SK-N-SH (cell line): ENCODE measurements at regions not wholly inside any gene's neighbourhood (a gene's known extent, or its start where the extent isn't known, plus 50 kb on each side); places are given as distances from the start of the nearest gene placed in this dataset.

Experiments used
- CTCF ChIP-seq: fragments of 200-600 bp; sonication (generic); IDR thresholded peaks from 2 replicates; pipeline ENCODE4 v1.6.1; 2017; ENCODE audit warnings: antibody characterized with exemption, mild to moderate bottlenecking, moderate library complexity
- ELF1 ChIP-seq: IDR thresholded peaks from 2 replicates; pipeline ENCODE4 v1.4.0; 2012
- EZH2phosphoT487 ChIP-seq: fragments of 200-600 bp; sonication (generic); IDR thresholded peaks from 2 replicates; pipeline ENCODE4 v1.6.1; 2017; ENCODE audit warnings: low read depth, mixed run types, mild to moderate bottlenecking, antibody characterized with exemption, moderate library complexity, borderline replicate concordance
- GABPA ChIP-seq: IDR thresholded peaks from 2 replicates; pipeline ENCODE4 v1.4.0; 2012; ENCODE audit warnings: low read depth, mild to moderate bottlenecking
- IRF3 ChIP-seq: fragments of 150-350 bp; IDR thresholded peaks from 2 replicates; pipeline ENCODE4 v1.6.1; 2016; ENCODE audit warnings: mild to moderate bottlenecking, low read depth, low read length
- MXI1 ChIP-seq: IDR thresholded peaks from 2 replicates; pipeline ENCODE4 v1.6.1; 2012; ENCODE audit warnings: mild to moderate bottlenecking, low read depth, low read length, improper control_type of control experiment
- NRF1 ChIP-seq: IDR thresholded peaks from 2 replicates; pipeline ENCODE4 v1.6.1; 2012; ENCODE audit warnings: low read depth, mild to moderate bottlenecking, low read length
- POLR2AphosphoS5 ChIP-seq: IDR thresholded peaks from 2 replicates; pipeline ENCODE4 v1.6.1; 2012; ENCODE audit warnings: low read depth, low read length
- REST ChIP-seq: IDR thresholded peaks from 2 replicates; pipeline ENCODE4 v1.6.1; 2012; ENCODE audit warnings: mild to moderate bottlenecking, low read depth, low read length, moderate library complexity
- RFX5 ChIP-seq: IDR thresholded peaks from 2 replicates; pipeline ENCODE4 v1.6.1; 2012; ENCODE audit warnings: mild to moderate bottlenecking, improper control_type of control experiment, low read length
- SMC3 ChIP-seq: IDR thresholded peaks from 2 replicates; pipeline ENCODE4 v1.6.1; 2012; ENCODE audit warnings: low read depth, low read length, improper control_type of control experiment
- TEAD4 ChIP-seq: IDR thresholded peaks from 2 replicates; pipeline ENCODE4 v1.4.0; 2012; ENCODE audit warnings: mild to moderate bottlenecking, borderline replicate concordance; ENCODE audit not compliant: insufficient read depth
- YY1 ChIP-seq: IDR thresholded peaks from 2 replicates; pipeline ENCODE4 v1.4.0; 2012; ENCODE audit warnings: low read depth, mild to moderate bottlenecking
- TF ChIP-seq, protein P1 (sequence below): fragments of 150-350 bp; IDR thresholded peaks from 2 replicates; pipeline ENCODE4 v1.6.1; 2017; ENCODE audit warnings: antibody characterized with exemption, low read length, low read depth, borderline replicate concordance

- TF ChIP-seq GABPA (no peak), TEAD4 (no peak), CTCF (no peak), RFX5 (no peak), SMC3 (no peak), POLR2AphosphoS5 (no peak), NRF1 (no peak), YY1 (no peak), MXI1 (no peak), EZH2phosphoT487 (no peak), REST (no peak), IRF3 (no peak), ELF1 (no peak)
- TF ChIP-seq, protein P1, sequence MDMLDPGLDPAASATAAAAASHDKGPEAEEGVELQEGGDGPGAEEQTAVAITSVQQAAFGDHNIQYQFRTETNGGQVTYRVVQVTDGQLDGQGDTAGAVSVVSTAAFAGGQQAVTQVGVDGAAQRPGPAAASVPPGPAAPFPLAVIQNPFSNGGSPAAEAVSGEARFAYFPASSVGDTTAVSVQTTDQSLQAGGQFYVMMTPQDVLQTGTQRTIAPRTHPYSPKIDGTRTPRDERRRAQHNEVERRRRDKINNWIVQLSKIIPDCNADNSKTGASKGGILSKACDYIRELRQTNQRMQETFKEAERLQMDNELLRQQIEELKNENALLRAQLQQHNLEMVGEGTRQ: no peak
These were observed 480.7 kb downstream of the GRXCR1 start for GRCh38 chr4:43373201-43373600.
